ENCODE measurements at regions not wholly inside any gene's neighbourhood (a gene's known extent, or its start where the extent isn't known, plus 50 kb on each side); places are given as distances from the start of the nearest gene placed in this dataset.

- H3K27ac ChIP-seq (ENCODE audit: low read depth, low read length, poor library complexity, severe bottlenecking), result no peak overlapping the region
- H3K36me3 ChIP-seq (ENCODE audit: insufficient read depth, low read length), result no peaks in the 10 kb centered on the region
- no peaks in the 10 kb centered on the region for H3K9me2 ChIP-seq (ENCODE audit: low read depth, low read length)
- H3K4me3 ChIP-seq (ENCODE audit: low read depth, low read length, poor library complexity, severe bottlenecking), result no peak overlapping the region
- no peak overlapping the region for H3K4me2 ChIP-seq (ENCODE audit: low read length)
- H3K27me3 ChIP-seq (ENCODE audit: insufficient read depth, low read length), result no peaks in the 10 kb centered on the region
- H2AFZ ChIP-seq (ENCODE audit: low read length), result no peak overlapping the region
- H3F3A ChIP-seq (ENCODE audit: insufficient read depth, low read length), result no peaks in the 10 kb centered on the region
- no peak overlapping the region for H3K9ac ChIP-seq (ENCODE audit: low read length)
- H3K79me2 ChIP-seq (ENCODE audit: insufficient read depth, low read length), result no peaks in the 10 kb centered on the region
- TF ChIP-seq CTCF (IDR thresholded peaks at IDR 0.05; ENCODE audit: low read length), result no peak
- TF ChIP-seq EZH2 (IDR thresholded peaks at IDR 0.05; ENCODE audit: borderline replicate concordance, low read length), result no peak
- H4K20me1 ChIP-seq (ENCODE audit: insufficient read depth, low read length), result no peaks in the 10 kb centered on the region
- H3K9me3 ChIP-seq (ENCODE audit: low read length), result no peaks in the 10 kb centered on the region
- H3K4me1 ChIP-seq (ENCODE audit: insufficient read depth, low read length, severe bottlenecking), result no peaks in the 10 kb centered on the region
Observed at GRCh38 chr5:91830361-91830953, 447.3 kb upstream of the ARRDC3 start.

- Histone ChIP-seq H3F3A (ENCODE audit: insufficient read depth, low read length) (no peaks in the 10 kb centered on the region), H3K4me2 (ENCODE audit: low read length) (no peak overlapping the region), H3K9me3 (ENCODE audit: low read length) (no peaks in the 10 kb centered on the region), H3K36me3 (ENCODE audit: insufficient read depth, low read length) (no peaks in the 10 kb centered on the region), H3K27ac (ENCODE audit: low read depth, low read length, poor library complexity, severe bottlenecking) (no peak overlapping the region), H4K20me1 (ENCODE audit: insufficient read depth, low read length) (no peaks in the 10 kb centered on the region), H3K9ac (ENCODE audit: low read length) (no peak overlapping the region), H3K79me2 (ENCODE audit: insufficient read depth, low read length) (no peaks in the 10 kb centered on the region), H3K9me2 (ENCODE audit: low read depth, low read length) (no peaks in the 10 kb centered on the region), H3K27me3 (ENCODE audit: insufficient read depth, low read length) (no peaks in the 10 kb centered on the region), H2AFZ (ENCODE audit: low read length) (no peak overlapping the region), H3K4me1 (ENCODE audit: insufficient read depth, low read length, severe bottlenecking) (no peaks in the 10 kb centered on the region), H3K4me3 (ENCODE audit: low read depth, low read length, poor library complexity, severe bottlenecking) (no peak overlapping the region)
- TF ChIP-seq EZH2 (IDR thresholded peaks at IDR 0.05; ENCODE audit: borderline replicate concordance, low read length) (no peak), CTCF (IDR thresholded peaks at IDR 0.05; ENCODE audit: low read length) (no peak)
Observed at GRCh38 chr5:91825618-91826017, 442.5 kb upstream of the ARRDC3 start.

GRCh38 chr5:91824406-91824805 lies 441.3 kb upstream of the ARRDC3 start:
- Histone ChIP-seq H3K4me1 (ENCODE audit: insufficient read depth, low read length, severe bottlenecking) (no peaks in the 10 kb centered on the region), H3K9me2 (ENCODE audit: low read depth, low read length) (no peaks in the 10 kb centered on the region)
- TF ChIP-seq EZH2 (IDR thresholded peaks at IDR 0.05; ENCODE audit: borderline replicate concordance, low read length) (no peak), CTCF (IDR thresholded peaks at IDR 0.05; ENCODE audit: low read length) (no peak)

More at GRCh38 chr5:91824406-91824805, 441.3 kb upstream of the ARRDC3 start:
- no peak overlapping the region for H2AFZ ChIP-seq (ENCODE audit: low read length)
- H3K27me3 ChIP-seq (ENCODE audit: insufficient read depth, low read length), result no peaks in the 10 kb centered on the region
- no peak overlapping the region for H3K9ac ChIP-seq (ENCODE audit: low read length)
- H3K4me2 ChIP-seq (ENCODE audit: low read length), result no peak overlapping the region
- H4K20me1 ChIP-seq (ENCODE audit: insufficient read depth, low read length), result no peaks in the 10 kb centered on the region
- H3K27ac ChIP-seq (ENCODE audit: low read depth, low read length, poor library complexity, severe bottlenecking), result no peak overlapping the region
- no peak overlapping the region for H3K4me3 ChIP-seq (ENCODE audit: low read depth, low read length, poor library complexity, severe bottlenecking)
- no peaks in the 10 kb centered on the region for H3K9me3 ChIP-seq (ENCODE audit: low read length)
- H3F3A ChIP-seq (ENCODE audit: insufficient read depth, low read length), result no peaks in the 10 kb centered on the region
- H3K36me3 ChIP-seq (ENCODE audit: insufficient read depth, low read length), result no peaks in the 10 kb centered on the region
- H3K79me2 ChIP-seq (ENCODE audit: insufficient read depth, low read length), result no peaks in the 10 kb centered on the region

Measured in OCI-LY1 (cell line).